H1 (cell line): ENCODE measurements at regions not wholly inside any gene's neighbourhood (a gene's known extent, or its start where the extent isn't known, plus 50 kb on each side); places are given as distances from the start of the nearest gene placed in this dataset.

ENCODE experiments used
- CTCF ChIA-PET: fragments of 300-600 bp; sonication (Branson Sonifier 250); formaldehyde crosslinking; loops from one replicate; lab custom pipeline; 2021; ENCODE audit not compliant: partially characterized antibody; lab: Charles Lee
- POLR2A ChIA-PET: fragments of 300-600 bp; sonication (Branson Sonifier 250); formaldehyde crosslinking; loops from one replicate; lab custom pipeline; 2021; ENCODE audit warnings: inconsistent platforms; ENCODE audit not compliant: partially characterized antibody; lab: Charles Lee
- DNase-seq, 2 experiments: peaks; one replicate each; pipeline versions ENCODE4 v3.0.0 to v3.0.0-alpha.2; 2010 to 2022; ENCODE audit warnings: low spot score in 2 of 2, low read depth in 1 of 2, mixed read lengths in 1 of 2
- FAIRE-seq: peaks from 2 replicates; lab custom pipeline; 2011; peaks lifted over from hg19 to GRCh38; lab: Jason Lieb, UNC
- H2AFZ ChIP-seq: 2 replicates; pipeline ENCODE4 v1.8.1; 2012; ENCODE audit warnings: low read length, inconsistent platforms
- H2AK5ac ChIP-seq: 2 replicates; pipeline ENCODE4 v1.6.1; 2013; ENCODE audit warnings: low read depth, low read length
- H2BK120ac ChIP-seq: replicated peaks from 2 replicates; pipeline ENCODE3; 2013; ENCODE audit warnings: low read depth, low read length, inconsistent platforms
- H2BK12ac ChIP-seq: 2 replicates; pipeline ENCODE4 v1.6.1; 2013; ENCODE audit warnings: low read depth, low read length
- H2BK15ac ChIP-seq: 2 replicates; pipeline ENCODE4 v1.6.1; 2013; ENCODE audit warnings: low read length
- H2BK20ac ChIP-seq: 2 replicates; pipeline ENCODE4 v1.6.1; 2013; ENCODE audit warnings: low read length
- H2BK5ac ChIP-seq: 2 replicates; pipeline ENCODE4 v1.6.1; 2013; ENCODE audit warnings: low read depth, low read length
- H3K14ac ChIP-seq: 2 replicates; pipeline ENCODE4 v1.6.1; 2013; ENCODE audit warnings: inconsistent platforms; ENCODE audit not compliant: insufficient read length
- H3K18ac ChIP-seq: 2 replicates; pipeline ENCODE4 v1.6.1; 2013; ENCODE audit warnings: low read length; ENCODE audit errors: extremely low read depth
- H3K23ac ChIP-seq: 2 replicates; pipeline ENCODE4 v1.6.1; 2013; ENCODE audit warnings: inconsistent platforms; ENCODE audit not compliant: insufficient read length
- H3K23me2 ChIP-seq: 2 replicates; pipeline ENCODE4 v1.6.1; 2013; ENCODE audit warnings: low read depth, low read length
- H3K27ac ChIP-seq: 2 replicates; pipeline ENCODE4 v1.6.1; 2011; ENCODE audit warnings: low read depth, low read length, inconsistent platforms
- H3K27me3 ChIP-seq, 4 experiments: replicated peaks in 1 of 4; 1 replicate in 1 of 4; 2 replicates in 3 of 4; pipeline versions ENCODE4 v1.6.1 to v1.8.1; 2011 to 2013; ENCODE audit warnings: low read length in 3 of 4, mild to moderate bottlenecking in 3 of 4, inconsistent platforms in 2 of 4, mixed read lengths in 2 of 4, moderate library complexity in 1 of 4; ENCODE audit not compliant: control insufficient read depth in 3 of 4, insufficient read depth in 3 of 4; ENCODE audit errors: extremely low read depth in 1 of 4
- H3K36me3 ChIP-seq, 4 experiments: 2 replicates each; pipeline versions ENCODE4 v1.6.1 to v1.8.1; 2011 to 2013; ENCODE audit warnings: mild to moderate bottlenecking in 4 of 4, low read length in 3 of 4, moderate library complexity in 2 of 4, control low read depth in 1 of 4, inconsistent platforms in 1 of 4; ENCODE audit not compliant: insufficient read depth in 4 of 4, control insufficient read depth in 2 of 4
- H3K4ac ChIP-seq: replicated peaks from 2 replicates; pipeline ENCODE3; 2013; ENCODE audit warnings: low read length, low read depth, mixed read lengths, inconsistent platforms; ENCODE audit not compliant: insufficient read length
- H3K4me1 ChIP-seq, 4 experiments: replicated peaks in 1 of 4; 1 replicate in 1 of 4; 2 replicates in 3 of 4; pipeline versions ENCODE4 v1.6.1 to v1.8.1; 2011 to 2013; ENCODE audit warnings: low read length in 3 of 4, inconsistent platforms in 2 of 4, mixed read lengths in 1 of 4; ENCODE audit not compliant: insufficient read depth in 4 of 4, control insufficient read depth in 3 of 4
- H3K4me2 ChIP-seq, 2 experiments: 2 replicates each; pipeline versions ENCODE4 v1.6.1 to v1.8.1; 2011 to 2013; ENCODE audit warnings: low read depth in 2 of 2, low read length in 2 of 2, control low read depth in 1 of 2, inconsistent platforms in 1 of 2, mild to moderate bottlenecking in 1 of 2; ENCODE audit not compliant: insufficient read depth in 1 of 2
- H3K4me3 ChIP-seq, 4 experiments: fragments of 200-600, 300-600 bp in 1 of 4; sonication (generic), shearing (Covaris generic), sonication (Bioruptor Twin) in 1 of 4; 2 replicates each; pipeline versions ENCODE4 v1.5.1 to v1.8.1; 2011 to 2016; ENCODE audit warnings: low read length in 4 of 4, low read depth in 3 of 4, control low read depth in 2 of 4, inconsistent platforms in 2 of 4, mild to moderate bottlenecking in 2 of 4, mixed read lengths in 1 of 4, moderate library complexity in 1 of 4; ENCODE audit not compliant: insufficient read depth in 2 of 4; ENCODE audit errors: extremely low read depth in 1 of 4
- H3K56ac ChIP-seq: replicated peaks from 2 replicates; pipeline ENCODE3; 2013; ENCODE audit warnings: low read depth, mild to moderate bottlenecking, mixed read lengths, low read length, inconsistent platforms; ENCODE audit not compliant: insufficient read length
- H3K79me1 ChIP-seq: 2 replicates; pipeline ENCODE4 v1.6.1; 2013; ENCODE audit warnings: low read depth, low read length, control low read depth
- H3K79me2 ChIP-seq, 2 experiments: 2 replicates each; pipeline versions ENCODE4 v1.6.1 to v1.8.1; 2012 to 2013; ENCODE audit warnings: low read length in 2 of 2, mild to moderate bottlenecking in 2 of 2, inconsistent platforms in 1 of 2; ENCODE audit not compliant: insufficient read depth in 2 of 2, control insufficient read depth in 1 of 2
- H3K9ac ChIP-seq, 4 experiments: replicated peaks in 1 of 4; 1 replicate in 1 of 4; 2 replicates in 3 of 4; pipeline versions ENCODE4 v1.6.1 to v1.8.1; 2011 to 2013; ENCODE audit warnings: low read depth in 3 of 4, low read length in 3 of 4, control low read depth in 2 of 4, mild to moderate bottlenecking in 2 of 4, moderate library complexity in 2 of 4, inconsistent platforms in 1 of 4; ENCODE audit errors: extremely low read depth in 1 of 4
- H3K9me3 ChIP-seq, 2 experiments: 2 replicates each; pipeline versions ENCODE4 v1.6.1 to v1.8.1; 2012 to 2013; ENCODE audit warnings: mild to moderate bottlenecking in 2 of 2, moderate library complexity in 2 of 2, control low read depth in 1 of 2, inconsistent platforms in 1 of 2, low read depth in 1 of 2, low read length in 1 of 2, mixed read lengths in 1 of 2; ENCODE audit not compliant: insufficient read depth in 2 of 2
- H4K20me1 ChIP-seq, 2 experiments: replicated peaks in 1 of 2; 2 replicates each; pipeline versions ENCODE3 to v1.8.1; 2011 to 2013; ENCODE audit warnings: inconsistent platforms in 2 of 2, low read length in 2 of 2, mild to moderate bottlenecking in 1 of 2; ENCODE audit not compliant: insufficient read depth in 2 of 2, control insufficient read depth in 1 of 2
- H4K5ac ChIP-seq: 2 replicates; pipeline ENCODE4 v1.6.1; 2013; ENCODE audit warnings: low read length, low read depth, mixed read lengths, inconsistent platforms; ENCODE audit not compliant: insufficient read length
- H4K8ac ChIP-seq: 2 replicates; pipeline ENCODE4 v1.8.0; 2013; ENCODE audit warnings: mild to moderate bottlenecking, moderate library complexity, low read length, inconsistent platforms; ENCODE audit not compliant: insufficient read depth; ENCODE audit errors: extremely low read depth
- H4K91ac ChIP-seq: replicated peaks from 2 replicates; pipeline ENCODE3; 2013; ENCODE audit warnings: low read length, mixed read lengths, inconsistent platforms; ENCODE audit not compliant: insufficient read length
- FOSL1 ChIP-seq: IDR thresholded peaks from 2 replicates; pipeline ENCODE4 v1.6.1; 2011; ENCODE audit warnings: mild to moderate bottlenecking, low read depth, low read length, moderate library complexity; ENCODE audit not compliant: insufficient read depth
- WGBS, 2 experiments: shearing (Covaris generic) in 1 of 2; methylation state at CpG; one replicate each; pipeline versions ENCODE4 v1.1.6 to v1.1.7; 2013 to 2015; ENCODE audit warnings: low lambda C conversion rate in 2 of 2, mixed read lengths in 2 of 2, inconsistent platforms in 1 of 2, low coverage in 1 of 2, missing lambda C conversion rate in 1 of 2; ENCODE audit not compliant: insufficient replicate concordance in 2 of 2, insufficient coverage in 1 of 2, insufficient read length in 1 of 2; ENCODE audit errors: extremely low coverage in 1 of 2, missing lambda C conversion rate in 1 of 2; 5-methylcytosine and 5-hydroxymethylcytosine counted together

- Histone ChIP-seq H2BK20ac (no peak overlapping the region), H2BK12ac (no peak overlapping the region), H3K23ac (no peak overlapping the region), H2BK15ac (no peak overlapping the region), H3K18ac (no peak overlapping the region), H3K14ac (no peak overlapping the region), H3K9ac (no peak overlapping the region), H4K8ac (no peak overlapping the region), H2BK120ac (no peak overlapping the region), H4K20me1 (no peaks in the 10 kb centered on the region), H3K4me1 (peaks cover 0 to 2% (median under 1%) of the 10 kb centered on the region in 4 experiments; a peak in 1 of 7 replicates), H3K4me3 (no peak overlapping the region), H3K56ac (no peak overlapping the region), H3K79me2 (no peaks in the 10 kb centered on the region), H3K79me1 (no peaks in the 10 kb centered on the region), H2AK5ac (no peak overlapping the region), H4K91ac (no peak overlapping the region), H3K36me3 (no peaks in the 10 kb centered on the region), H2AFZ (no peak overlapping the region), H3K9me3 (no peaks in the 10 kb centered on the region), H2BK5ac (no peak overlapping the region), H3K27me3 (no peaks in the 10 kb centered on the region), H3K4ac (no peak overlapping the region), H4K5ac (no peak overlapping the region), H3K27ac (no peak overlapping the region), H3K23me2 (no peaks in the 10 kb centered on the region), H3K4me2 (no peak overlapping the region)
- POLR2A ChIA-PET = no interaction called here
- WGBS, 2 experiments = 80% methylated on average over 5 of the region's 5 CpGs; no CpG with 5 or more reads in 1 of the 2 experiments
- DNase-seq (no peak), FAIRE-seq (no peak)
- CTCF ChIA-PET = interaction anchor here (0.6 to 2.0 kb wide), 3 partner anchors 8 to 107 kb away, joined by 3 to 6 read pairs (median 3); no protein-coding TSS in a partner anchor
- TF ChIP-seq FOSL1 = no peak
These were observed 210.5 kb upstream of the ISX start for GRCh38 chr22:34855471-34855870.
